ENCODE measurements at regions not wholly inside any gene's neighbourhood (a gene's known extent, or its start where the extent isn't known, plus 50 kb on each side); places are given as distances from the start of the nearest gene placed in this dataset.

GRCh38 chr15:47577000-47577399, 140.3 kb upstream of the SEMA6D start:
- no peak for DNase-seq (ENCODE audit: low read depth in 1 of 2, low spot score in 2 of 2)
- POLR2A ChIA-PET (ENCODE audit: partially characterized antibody), result no interaction called here

More at GRCh38 chr15:47577000-47577399, 140.3 kb upstream of the SEMA6D start:
- H4K5ac ChIP-seq (ENCODE audit: insufficient read length, low read depth, low read length), result no peak overlapping the region
- TF ChIP-seq SUZ12 (IDR thresholded peaks at IDR 0.05; ENCODE audit: low read length) (no peak), MAX (IDR thresholded peaks at IDR 0.05) (no peak), HDAC6 (IDR thresholded peaks at IDR 0.05; ENCODE audit: low read depth, low read length) (no peak), SIN3A (conservative IDR thresholded peaks at IDR 0.05 in 1 of 2, IDR thresholded peaks at IDR 0.05 in 1 of 2; ENCODE audit: low read depth in 1 of 2, low read length in 2 of 2) (no peak), BACH1 (IDR thresholded peaks at IDR 0.05; ENCODE audit: low read length) (no peak)
- no peak overlapping the region for H3K4ac ChIP-seq (replicated peaks; ENCODE audit: insufficient read length, low read depth, low read length)
- H4K8ac ChIP-seq (ENCODE audit: extremely low read depth, insufficient read depth, low read length), result no peak overlapping the region
- no peaks in the 10 kb centered on the region for H3K9me3 ChIP-seq (ENCODE audit: insufficient read depth in 2 of 2, low read depth in 1 of 2, low read length in 1 of 2)
- H2BK120ac ChIP-seq (replicated peaks; ENCODE audit: low read depth, low read length), result no peak overlapping the region
- H3K79me1 ChIP-seq (ENCODE audit: low read depth, low read length), result no peaks in the 10 kb centered on the region
- no peaks in the 10 kb centered on the region for H3K4me1 ChIP-seq (replicated peaks in 1 of 4; ENCODE audit: control insufficient read depth in 3 of 4, insufficient read depth in 4 of 4, low read length in 3 of 4)
- H3K4me3 ChIP-seq (ENCODE audit: extremely low read depth in 1 of 4, insufficient read depth in 2 of 4, low read depth in 3 of 4, low read length in 4 of 4), result no peak overlapping the region
- no peaks in the 10 kb centered on the region for H3K23me2 ChIP-seq (ENCODE audit: low read depth, low read length)
- no peak overlapping the region for H3K27ac ChIP-seq (ENCODE audit: low read depth, low read length)
- no peak overlapping the region for H3K23ac ChIP-seq (ENCODE audit: insufficient read length)
- H4K20me1 ChIP-seq (replicated peaks in 1 of 2; ENCODE audit: control insufficient read depth in 1 of 2, insufficient read depth in 2 of 2, low read length in 2 of 2), result no peaks in the 10 kb centered on the region
- no peak overlapping the region for H3K14ac ChIP-seq (ENCODE audit: insufficient read length)
- H2AK5ac ChIP-seq (ENCODE audit: low read depth, low read length), result no peak overlapping the region
- no peak for FAIRE-seq
- CTCF ChIA-PET (ENCODE audit: partially characterized antibody), result no interaction called here
- H3K79me2 ChIP-seq (ENCODE audit: control insufficient read depth in 1 of 2, insufficient read depth in 2 of 2, low read length in 2 of 2), result no peaks in the 10 kb centered on the region
- no peak overlapping the region for H2BK12ac ChIP-seq (ENCODE audit: low read depth, low read length)
- H2AFZ ChIP-seq (ENCODE audit: low read length), result no peak overlapping the region
- no peak overlapping the region for H3K4me2 ChIP-seq (ENCODE audit: insufficient read depth in 1 of 2, low read depth in 2 of 2, low read length in 2 of 2)
- H3K36me3 ChIP-seq (ENCODE audit: control insufficient read depth in 2 of 4, insufficient read depth in 4 of 4, low read length in 3 of 4), result no peaks in the 10 kb centered on the region
- no peak overlapping the region for H2BK5ac ChIP-seq (ENCODE audit: low read depth, low read length)
- H3K9ac ChIP-seq (replicated peaks in 1 of 4; ENCODE audit: extremely low read depth in 1 of 4, low read depth in 3 of 4, low read length in 3 of 4), result no peak overlapping the region
- no peak overlapping the region for H2BK20ac ChIP-seq (ENCODE audit: low read length)
- H4K91ac ChIP-seq (replicated peaks; ENCODE audit: insufficient read length, low read length), result no peak overlapping the region
- no peak overlapping the region for H3K56ac ChIP-seq (replicated peaks; ENCODE audit: insufficient read length, low read depth, low read length)
- H3K27me3 ChIP-seq (replicated peaks in 1 of 4; ENCODE audit: control insufficient read depth in 3 of 4, extremely low read depth in 1 of 4, insufficient read depth in 3 of 4, low read length in 3 of 4), result no peaks in the 10 kb centered on the region
- no peak overlapping the region for H2BK15ac ChIP-seq (ENCODE audit: low read length)
- no peak overlapping the region for H3K18ac ChIP-seq (ENCODE audit: extremely low read depth, low read length)

Measured in H1 (cell line).